Activated naive CD8-positive, alpha-beta T cell treated with anti-CD3 and anti-CD28 coated beads, Interleukin-2, amount 50 U/mL, for 24 hours (primary cell): ENCODE measurements at regions not wholly inside any gene's neighbourhood (a gene's known extent, or its start where the extent isn't known, plus 50 kb on each side); places are given as distances from the start of the nearest gene placed in this dataset.

Experiments used
- ATAC-seq: fragments of 150-1000 bp; cut with Tn5 transposase; one replicate; pipeline ENCODE4 v1.10.0; 2021
- DNase-seq: peaks from one replicate; pipeline ENCODE4 v3.0.0; 2021
- H3K27ac Mint-ChIP-seq: one replicate; pipeline ENCODE4 v1.8.0; 2021; ENCODE audit warnings: mild to moderate bottlenecking, mixed read lengths
- H3K27me3 Mint-ChIP-seq: one replicate; pipeline ENCODE4 v1.8.0; 2021; ENCODE audit warnings: mixed read lengths
- H3K36me3 Mint-ChIP-seq: one replicate; pipeline ENCODE4 v1.8.0; 2021; ENCODE audit warnings: low read depth, mixed read lengths
- H3K4me1 Mint-ChIP-seq: one replicate; pipeline ENCODE4 v1.8.0; 2021; ENCODE audit warnings: mixed read lengths
- H3K4me3 Mint-ChIP-seq: one replicate; pipeline ENCODE4 v1.8.0; 2021; ENCODE audit warnings: mild to moderate bottlenecking, moderate library complexity, mixed read lengths
- H3K9me3 Mint-ChIP-seq: one replicate; pipeline ENCODE4 v1.8.0; 2021; ENCODE audit warnings: mixed read lengths

- Mint-ChIP-seq H3K27me3 (peaks cover 37% of the 10 kb centered on the region), H3K9me3 (no peaks in the 10 kb centered on the region), H3K4me1 (no peaks in the 10 kb centered on the region)
These were observed 262.5 kb downstream of the CTTN start for GRCh38 chr11:70660889-70661197.

GRCh38 chr11:70661761-70662501 is 263.6 kb downstream of the CTTN start:
- H3K27me3 Mint-ChIP-seq, result peaks cover 33% of the 10 kb centered on the region

More at GRCh38 chr11:70660889-70661197, 262.5 kb downstream of the CTTN start:
- no peaks in the 10 kb centered on the region for H3K36me3 Mint-ChIP-seq
- H3K27ac Mint-ChIP-seq, result no peak overlapping the region
- ATAC-seq (no peak), DNase-seq (no peak)
- no peak overlapping the region for H3K4me3 Mint-ChIP-seq

GRCh38 chr11:70662691-70663098 is 264.4 kb downstream of the CTTN start:
- no peak overlapping the region for H3K4me3 Mint-ChIP-seq
- peaks cover 32% of the 10 kb centered on the region for H3K27me3 Mint-ChIP-seq
- no peaks in the 10 kb centered on the region for H3K36me3 Mint-ChIP-seq
- no peak for ATAC-seq
- H3K4me1 Mint-ChIP-seq, result no peaks in the 10 kb centered on the region
- no peak for DNase-seq
- no peaks in the 10 kb centered on the region for H3K9me3 Mint-ChIP-seq
- H3K27ac Mint-ChIP-seq, result no peak overlapping the region

More at GRCh38 chr11:70661761-70662501, 263.6 kb downstream of the CTTN start:
- no peaks in the 10 kb centered on the region for H3K36me3 Mint-ChIP-seq
- ATAC-seq, result no peak
- DNase-seq, result no peak
- no peak overlapping the region for H3K4me3 Mint-ChIP-seq
- no peaks in the 10 kb centered on the region for H3K4me1 Mint-ChIP-seq
- H3K27ac Mint-ChIP-seq, result no peak overlapping the region
- H3K9me3 Mint-ChIP-seq, result no peaks in the 10 kb centered on the region

DNA sequence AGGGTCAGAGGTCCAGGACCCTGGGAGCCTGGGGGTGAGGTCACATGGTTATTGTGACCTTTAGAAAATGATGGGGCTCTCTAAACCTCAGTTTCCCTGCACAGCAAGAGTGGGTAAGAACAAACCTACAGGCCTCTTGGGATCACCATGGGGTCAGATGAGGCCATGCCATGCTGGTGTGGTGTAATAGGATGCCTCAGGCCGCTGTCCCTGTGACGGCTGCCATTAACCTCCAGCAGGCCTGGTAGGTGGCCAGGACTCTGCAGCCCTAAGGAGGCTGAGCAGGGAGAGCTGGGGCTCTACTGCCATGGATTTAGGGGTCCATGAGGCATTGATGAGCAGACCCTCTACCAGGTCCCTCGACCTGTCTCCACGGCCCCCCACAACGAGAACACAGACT is 265.5 kb downstream of the CTTN start:
- Mint-ChIP-seq H3K4me3 (no peak overlapping the region), H3K27me3 (peaks cover 38% of the 10 kb centered on the region), H3K4me1 (no peaks in the 10 kb centered on the region), H3K36me3 (no peaks in the 10 kb centered on the region), H3K9me3 (no peaks in the 10 kb centered on the region), H3K27ac (no peak overlapping the region)
- DNase-seq (no peak), ATAC-seq (no peak)

DNA sequence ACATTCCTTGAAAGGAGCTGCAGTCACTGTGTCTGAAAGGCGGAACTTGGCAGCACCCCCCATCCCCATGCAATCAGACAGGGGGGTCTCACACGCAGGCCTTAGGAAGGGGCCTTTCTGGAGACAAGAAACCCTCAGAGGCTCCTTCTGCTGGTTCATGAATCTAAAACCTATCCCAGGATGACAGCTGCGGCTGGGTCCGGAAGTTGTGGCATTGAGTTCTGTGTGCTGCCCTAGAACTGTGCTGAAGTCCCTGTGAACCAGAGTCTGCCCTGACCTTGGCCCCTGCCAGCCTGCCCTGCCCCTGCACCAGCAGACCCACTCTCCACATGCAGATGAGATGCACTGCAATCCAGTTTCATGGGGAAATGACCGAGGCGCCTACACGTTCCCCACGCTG is 268.0 kb downstream of the CTTN start:
- Mint-ChIP-seq H3K4me1 (no peaks in the 10 kb centered on the region), H3K27me3 (peaks cover 23% of the 10 kb centered on the region), H3K9me3 (no peaks in the 10 kb centered on the region), H3K27ac (no peak overlapping the region), H3K36me3 (no peaks in the 10 kb centered on the region), H3K4me3 (no peak overlapping the region)
- no peak for DNase-seq
- ATAC-seq, result no peak

GRCh38 chr11:70667767-70668166 is 269.4 kb downstream of the CTTN start:
- Mint-ChIP-seq H3K27ac (no peak overlapping the region), H3K4me3 (no peak overlapping the region), H3K4me1 (no peaks in the 10 kb centered on the region), H3K27me3 (peaks cover 19% of the 10 kb centered on the region), H3K36me3 (no peaks in the 10 kb centered on the region), H3K9me3 (no peaks in the 10 kb centered on the region)
- DNase-seq, result no peak
- no peak for ATAC-seq

GRCh38 chr11:70668204-70669202 is 270.2 kb downstream of the CTTN start:
- DNase-seq (no peak), ATAC-seq (no peak)
- H3K36me3 Mint-ChIP-seq, result no peaks in the 10 kb centered on the region
- no peaks in the 10 kb centered on the region for H3K9me3 Mint-ChIP-seq
- no peak overlapping the region for H3K4me3 Mint-ChIP-seq
- H3K27ac Mint-ChIP-seq, result no peak overlapping the region
- peaks cover 17% of the 10 kb centered on the region for H3K27me3 Mint-ChIP-seq
- no peaks in the 10 kb centered on the region for H3K4me1 Mint-ChIP-seq

DNA sequence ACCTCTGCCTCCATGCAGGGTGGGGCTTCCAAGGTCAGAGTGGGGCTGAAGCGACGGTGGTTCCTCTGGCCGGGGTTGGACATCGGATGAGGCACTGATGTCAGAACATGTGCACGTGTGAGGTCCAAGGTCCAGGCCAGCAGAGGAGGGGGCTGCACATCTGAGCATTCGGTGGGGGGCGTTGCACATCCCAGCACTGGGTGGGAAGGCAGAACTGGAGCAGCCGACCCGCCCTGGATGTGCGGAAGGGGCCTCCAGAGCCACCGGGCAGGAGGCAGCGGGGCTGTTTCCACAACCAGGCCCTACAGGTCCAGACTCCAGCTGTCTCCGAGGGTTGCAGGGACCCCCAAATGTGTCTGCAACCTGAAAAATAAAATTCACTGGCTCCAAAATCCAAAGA is 271.0 kb downstream of the CTTN start:
- DNase-seq, result no peak
- Mint-ChIP-seq H3K4me1 (no peaks in the 10 kb centered on the region), H3K4me3 (no peak overlapping the region), H3K27me3 (peaks cover 17% of the 10 kb centered on the region), H3K36me3 (no peaks in the 10 kb centered on the region), H3K9me3 (no peaks in the 10 kb centered on the region), H3K27ac (no peak overlapping the region)
- ATAC-seq, result no peak

DNA sequence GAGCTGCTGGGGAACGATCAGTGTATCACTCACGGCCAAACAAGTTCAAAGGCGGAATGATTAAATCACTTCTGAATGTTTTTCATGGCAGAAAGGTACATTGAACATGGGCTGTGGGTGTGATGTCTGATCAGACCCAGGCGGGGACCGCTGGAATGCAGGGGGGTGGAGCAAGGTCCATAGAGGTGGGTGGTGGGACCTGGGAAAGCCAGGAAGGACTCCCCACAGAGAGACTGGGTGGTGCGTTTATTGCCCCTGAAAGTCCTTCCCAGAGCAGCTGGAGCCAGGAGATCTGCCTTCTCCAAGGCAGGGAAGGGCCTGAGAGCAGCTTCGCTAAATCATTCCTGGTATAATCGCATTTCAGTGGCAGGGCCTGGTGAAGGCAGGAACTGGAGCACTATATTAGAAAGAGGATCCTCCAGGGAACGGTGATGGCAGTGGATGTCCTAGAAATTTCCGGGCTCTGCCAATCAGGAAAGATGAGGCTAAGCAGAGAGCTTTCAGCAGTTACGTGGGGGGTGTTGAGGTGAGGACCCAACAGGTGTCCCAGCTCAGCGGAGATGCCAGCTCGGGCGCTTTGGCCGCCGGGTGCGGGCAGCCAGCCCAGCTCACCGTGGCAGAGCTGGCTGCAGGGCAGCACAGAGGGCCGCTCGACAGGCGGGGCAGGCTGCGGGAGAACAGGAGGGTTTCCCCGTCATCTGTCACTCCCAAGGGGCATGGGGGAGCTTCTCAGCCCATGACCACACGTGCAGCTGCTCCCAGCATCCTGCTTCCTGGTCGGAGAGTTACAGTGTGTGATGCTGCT is 271.7 kb downstream of the CTTN start:
- Mint-ChIP-seq H3K4me3 (no peak overlapping the region), H3K27me3 (peaks cover 14% of the 10 kb centered on the region), H3K4me1 (no peaks in the 10 kb centered on the region), H3K27ac (no peak overlapping the region), H3K9me3 (no peaks in the 10 kb centered on the region), H3K36me3 (no peaks in the 10 kb centered on the region)
- DNase-seq (no peak), ATAC-seq (no peak)

- no peak for DNase-seq
- Mint-ChIP-seq H3K36me3 (no peaks in the 10 kb centered on the region), H3K27me3 (peaks cover 13% of the 10 kb centered on the region), H3K9me3 (no peaks in the 10 kb centered on the region), H3K27ac (no peak overlapping the region), H3K4me3 (no peak overlapping the region), H3K4me1 (no peaks in the 10 kb centered on the region)
- no peak for ATAC-seq
These were observed 272.3 kb downstream of the CTTN start for GRCh38 chr11:70670676-70671034.

DNA sequence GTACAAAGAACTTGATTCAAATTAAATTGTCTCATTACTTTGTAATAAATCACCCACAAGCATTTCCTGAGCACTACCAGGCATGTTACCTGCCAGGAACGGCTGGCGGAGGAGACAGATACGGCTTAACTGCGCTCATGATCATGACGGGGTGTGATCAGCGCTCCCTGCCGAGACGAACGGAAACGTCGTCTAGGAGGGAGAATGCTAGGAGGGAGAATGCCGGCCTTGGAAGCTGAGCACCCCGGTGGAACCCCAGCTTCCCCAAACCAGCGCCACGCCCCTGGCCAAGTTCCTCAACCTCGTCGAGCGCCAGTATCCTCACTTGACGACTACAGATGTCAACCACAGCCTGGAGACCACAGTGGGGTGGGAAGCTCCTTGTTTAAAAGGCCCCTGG is 272.8 kb downstream of the CTTN start:
- Mint-ChIP-seq H3K4me3 (no peak overlapping the region), H3K36me3 (no peaks in the 10 kb centered on the region), H3K9me3 (no peaks in the 10 kb centered on the region), H3K4me1 (no peaks in the 10 kb centered on the region), H3K27me3 (peaks cover 13% of the 10 kb centered on the region), H3K27ac (no peak overlapping the region)
- ATAC-seq (no peak), DNase-seq (no peak)

GRCh38 chr11:70671611-70672010 is 273.3 kb downstream of the CTTN start:
- Mint-ChIP-seq H3K36me3 (no peaks in the 10 kb centered on the region), H3K27ac (no peak overlapping the region), H3K27me3 (peaks cover 13% of the 10 kb centered on the region)

DNA sequence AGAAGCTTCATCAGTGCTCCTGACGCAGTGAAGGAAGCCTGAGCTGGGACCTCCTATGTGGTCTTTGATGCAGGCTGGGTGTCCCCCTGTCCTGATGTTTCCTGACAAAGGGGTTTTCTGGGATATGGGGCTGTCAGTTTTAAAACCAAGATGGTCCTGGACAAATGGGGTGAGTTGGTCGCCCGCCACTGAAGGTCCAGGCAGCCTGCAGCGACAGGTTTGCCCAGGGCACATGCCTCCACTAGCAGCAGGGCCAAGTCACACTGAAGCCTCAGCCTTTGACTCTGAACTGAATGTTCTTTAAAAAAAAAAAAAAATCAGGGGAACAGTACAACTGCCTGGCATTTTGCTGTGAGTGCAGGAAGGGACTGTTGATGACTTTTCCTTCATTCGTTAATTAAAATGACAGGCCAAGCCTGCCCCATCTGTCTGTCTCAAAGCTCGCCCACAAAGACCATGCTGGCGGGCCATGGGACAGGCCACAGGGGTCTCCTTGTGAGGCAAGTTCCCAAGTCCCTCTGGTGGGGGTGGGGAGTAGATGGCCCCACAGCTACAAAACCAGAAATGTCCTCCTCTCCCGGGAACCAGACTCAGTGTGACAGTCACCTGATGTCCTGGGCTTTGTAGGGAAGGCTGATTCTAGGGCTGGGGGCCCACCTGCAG is 274.8 kb downstream of the CTTN start:
- Mint-ChIP-seq H3K27ac (no peak overlapping the region), H3K27me3 (peaks cover 12% of the 10 kb centered on the region), H3K36me3 (no peaks in the 10 kb centered on the region), H3K9me3 (no peaks in the 10 kb centered on the region), H3K4me1 (no peaks in the 10 kb centered on the region), H3K4me3 (no peak overlapping the region)
- DNase-seq, result no peak
- ATAC-seq, result no peak

More at GRCh38 chr11:70671611-70672010, 273.3 kb downstream of the CTTN start:
- Mint-ChIP-seq H3K9me3 (no peaks in the 10 kb centered on the region), H3K4me1 (no peaks in the 10 kb centered on the region), H3K4me3 (no peak overlapping the region)
- DNase-seq (no peak), ATAC-seq (no peak)

DNA sequence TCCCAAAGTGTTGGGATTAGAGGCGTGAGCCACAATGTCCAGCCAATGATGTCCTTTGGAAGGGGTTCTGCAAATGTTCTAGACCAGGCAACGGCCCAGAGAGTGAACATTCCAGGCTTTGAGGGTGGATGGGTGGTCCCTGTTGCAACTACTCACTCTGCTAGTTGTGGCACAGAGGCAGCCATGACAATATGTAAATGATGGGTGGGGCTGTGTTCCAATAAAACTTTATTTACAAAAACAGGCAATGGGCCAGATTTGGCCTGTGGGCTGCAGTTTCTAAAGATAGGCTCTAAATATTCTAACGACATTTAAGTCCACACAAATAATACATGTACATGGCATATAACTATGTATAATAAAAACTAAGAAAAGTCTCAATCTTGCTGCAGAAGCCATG is 276.3 kb downstream of the CTTN start:
- no peak overlapping the region for H3K4me3 Mint-ChIP-seq
- DNase-seq, result no peak
- no peak overlapping the region for H3K27ac Mint-ChIP-seq
- H3K36me3 Mint-ChIP-seq, result no peaks in the 10 kb centered on the region
- H3K27me3 Mint-ChIP-seq, result peaks cover 7% of the 10 kb centered on the region
- H3K9me3 Mint-ChIP-seq, result no peaks in the 10 kb centered on the region
- H3K4me1 Mint-ChIP-seq, result no peaks in the 10 kb centered on the region
- ATAC-seq, result no peak
